HAP-1 (cell line): ENCODE measurements at regions not wholly inside any gene's neighbourhood (a gene's known extent, or its start where the extent isn't known, plus 50 kb on each side); places are given as distances from the start of the nearest gene placed in this dataset.

ENCODE experiments used
- DNase-seq, 2 experiments: peaks; one replicate each; pipeline ENCODE4 v3.0.0-alpha.2; 2016 to 2020; ENCODE audit warnings: low spot score in 2 of 2
- H3K27me3 ChIP-seq: fragments of 250-450 bp; sonication (Bioruptor Pico); 2 replicates; pipeline ENCODE4 v1.5.1; 2020; ENCODE audit warnings: low read depth, mild to moderate bottlenecking, moderate library complexity
- H3K36me3 ChIP-seq: fragments of 250-450 bp; sonication (Bioruptor Pico); replicated peaks from 2 replicates; pipeline ENCODE4 v1.5.1; 2020; ENCODE audit warnings: mild to moderate bottlenecking
- H3K4me1 ChIP-seq: fragments of 250-450 bp; sonication (Bioruptor Pico); 2 replicates; pipeline ENCODE4 v1.5.1; 2020; ENCODE audit warnings: mild to moderate bottlenecking
- H3K4me3 ChIP-seq: fragments of 250-450 bp; sonication (Bioruptor Pico); 2 replicates; pipeline ENCODE4 v1.5.1; 2020; ENCODE audit warnings: mild to moderate bottlenecking, moderate library complexity
- H3K9me3 ChIP-seq: fragments of 250-450 bp; sonication (Bioruptor Pico); 2 replicates; pipeline ENCODE4 v1.5.1; 2020; ENCODE audit warnings: mild to moderate bottlenecking, moderate library complexity
- in situ Hi-C: fragments of 300-500 bp; cut with MboI; formaldehyde crosslinking; loops from 3 replicates; pipeline ENCODE4 v1.14.3; 2020; ENCODE audit warnings: low sequenced_read_pairs, inconsistent platforms, mixed read lengths

- no peaks in the 10 kb centered on the region; the same call in 1 of the 2 replicates for H3K9me3 ChIP-seq
- H3K36me3 ChIP-seq, result peaks cover 4% of the 10 kb centered on the region; the same call in 1 of the 2 replicates
- no peaks in the 10 kb centered on the region for H3K27me3 ChIP-seq
- H3K4me3 ChIP-seq, result no peak overlapping the region
- H3K4me1 ChIP-seq, result peaks cover 6% of the 10 kb centered on the region
- in situ Hi-C loops, result no loop called here
- DNase-seq, result peak in 1 of 2 experiments; percentile 7
These were observed 301.0 kb downstream of the DOCK8 start for GRCh38 chr9:515665-516064.

- no peak overlapping the region for H3K4me3 ChIP-seq
These were observed 303.3 kb downstream of the DOCK8 start for GRCh38 chr9:517993-518392.

GRCh38 chr9:518540-518939, 303.9 kb downstream of the DOCK8 start:
- in situ Hi-C loops, result no loop called here
- no peaks in the 10 kb centered on the region for H3K9me3 ChIP-seq

More at GRCh38 chr9:517993-518392, 303.3 kb downstream of the DOCK8 start:
- in situ Hi-C loops, result no loop called here
- DNase-seq, result no peak
- Histone ChIP-seq H3K4me1 (peaks cover 6% of the 10 kb centered on the region), H3K9me3 (no peaks in the 10 kb centered on the region), H3K36me3 (peaks cover 4% of the 10 kb centered on the region; the same call in 1 of the 2 replicates), H3K27me3 (no peaks in the 10 kb centered on the region)

GRCh38 chr9:519579-519978, 304.9 kb downstream of the DOCK8 start:
- H3K4me1 ChIP-seq, result peaks cover 6% of the 10 kb centered on the region
- no peaks in the 10 kb centered on the region for H3K27me3 ChIP-seq
- in situ Hi-C loops, result no loop called here
- H3K9me3 ChIP-seq, result no peaks in the 10 kb centered on the region
- peaks cover 4% of the 10 kb centered on the region; the same call in 1 of the 2 replicates for H3K36me3 ChIP-seq
- no peak overlapping the region for H3K4me3 ChIP-seq
- peak in 1 of 2 experiments; percentile 16 for DNase-seq

More at GRCh38 chr9:518540-518939, 303.9 kb downstream of the DOCK8 start:
- Histone ChIP-seq H3K27me3 (no peaks in the 10 kb centered on the region), H3K36me3 (peaks cover 4% of the 10 kb centered on the region; the same call in 1 of the 2 replicates), H3K4me1 (peaks cover 6% of the 10 kb centered on the region), H3K4me3 (no peak overlapping the region)
- DNase-seq, result no peak

- H3K9me3 ChIP-seq, result no peaks in the 10 kb centered on the region
- H3K4me3 ChIP-seq, result no peak overlapping the region
- peaks cover 6% of the 10 kb centered on the region for H3K4me1 ChIP-seq
- H3K27me3 ChIP-seq, result no peaks in the 10 kb centered on the region
- peaks cover 4% of the 10 kb centered on the region; the same call in 1 of the 2 replicates for H3K36me3 ChIP-seq
- in situ Hi-C loops, result no loop called here
- DNase-seq, result no peak
These were observed 305.6 kb downstream of the DOCK8 start for GRCh38 chr9:520302-520701.

- no peak for DNase-seq
- H3K4me3 ChIP-seq, result no peak overlapping the region
- no peaks in the 10 kb centered on the region for H3K9me3 ChIP-seq
- H3K27me3 ChIP-seq, result no peaks in the 10 kb centered on the region
- peaks cover 6% of the 10 kb centered on the region for H3K4me1 ChIP-seq
- 0 out of 2 replicates have a peak, but pooled peaks cover 4% of the 10 kb centered on the region for H3K36me3 ChIP-seq
- in situ Hi-C loops, result no loop called here
These were observed 307.5 kb downstream of the DOCK8 start for GRCh38 chr9:522190-522589.

- no peaks in the 10 kb centered on the region for H3K9me3 ChIP-seq
- H3K36me3 ChIP-seq, result 0 out of 2 replicates have a peak, but pooled peaks cover 4% of the 10 kb centered on the region
These were observed 308.0 kb downstream of the DOCK8 start for GRCh38 chr9:522658-523057.

GRCh38 chr9:523444-523843, 308.8 kb downstream of the DOCK8 start:
- no peaks in the 10 kb centered on the region for H3K27me3 ChIP-seq
- in situ Hi-C loops, result no loop called here
- peaks cover 6% of the 10 kb centered on the region for H3K4me1 ChIP-seq
- 0 out of 2 replicates have a peak, but pooled peaks cover 4% of the 10 kb centered on the region for H3K36me3 ChIP-seq
- no peaks in the 10 kb centered on the region for H3K9me3 ChIP-seq
- H3K4me3 ChIP-seq, result no peak overlapping the region
- no peak for DNase-seq

More at GRCh38 chr9:522658-523057, 308.0 kb downstream of the DOCK8 start:
- no peaks in the 10 kb centered on the region for H3K27me3 ChIP-seq
- H3K4me1 ChIP-seq, result peaks cover 6% of the 10 kb centered on the region
- no peak for DNase-seq
- H3K4me3 ChIP-seq, result no peak overlapping the region
- in situ Hi-C loops, result no loop called here

- Histone ChIP-seq H3K27me3 (no peaks in the 10 kb centered on the region), H3K4me3 (no peak overlapping the region), H3K4me1 (peaks cover 6% of the 10 kb centered on the region), H3K9me3 (no peaks in the 10 kb centered on the region), H3K36me3 (0 out of 2 replicates have a peak, but pooled peaks cover 4% of the 10 kb centered on the region)
- in situ Hi-C loops, result no loop called here
- no peak for DNase-seq
These were observed 309.3 kb downstream of the DOCK8 start for GRCh38 chr9:524008-524407.

- no peaks in the 10 kb centered on the region for H3K27me3 ChIP-seq
- H3K36me3 ChIP-seq, result no peaks in the 10 kb centered on the region
- no peak for DNase-seq
- no peak overlapping the region for H3K4me3 ChIP-seq
- in situ Hi-C loops, result no loop called here
- no peaks in the 10 kb centered on the region for H3K9me3 ChIP-seq
- no peaks in the 10 kb centered on the region for H3K4me1 ChIP-seq
These were observed 312.4 kb downstream of the DOCK8 start for GRCh38 chr9:526904-527591.

GRCh38 chr9:529731-530130, 311.8 kb upstream of the DMRT1 start:
- Histone ChIP-seq H3K4me1 (peaks cover 6% of the 10 kb centered on the region; the same call in 1 of the 2 replicates), H3K36me3 (no peaks in the 10 kb centered on the region), H3K4me3 (no peak overlapping the region), H3K27me3 (no peaks in the 10 kb centered on the region), H3K9me3 (no peaks in the 10 kb centered on the region)
- in situ Hi-C loops, result no loop called here
- DNase-seq, result no peak

- Histone ChIP-seq H3K27me3 (no peaks in the 10 kb centered on the region), H3K4me1 (peaks cover 6% of the 10 kb centered on the region; the same call in 1 of the 2 replicates), H3K9me3 (no peaks in the 10 kb centered on the region), H3K36me3 (no peaks in the 10 kb centered on the region), H3K4me3 (no peak overlapping the region)
- DNase-seq, result no peak
- in situ Hi-C loops, result no loop called here
These were observed 310.8 kb upstream of the DMRT1 start for GRCh38 chr9:530681-531080.

GRCh38 chr9:532707-533106, 308.8 kb upstream of the DMRT1 start:
- Histone ChIP-seq H3K4me3 (no peak overlapping the region), H3K36me3 (0 out of 2 replicates have a peak, but pooled peaks cover 3% of the 10 kb centered on the region), H3K27me3 (no peaks in the 10 kb centered on the region), H3K9me3 (no peaks in the 10 kb centered on the region), H3K4me1 (peaks cover 6% of the 10 kb centered on the region; the same call in 1 of the 2 replicates)
- no peak for DNase-seq
- in situ Hi-C loops, result no loop called here

GRCh38 chr9:534886-535285, 306.6 kb upstream of the DMRT1 start:
- in situ Hi-C loops, result no loop called here
- Histone ChIP-seq H3K9me3 (no peaks in the 10 kb centered on the region), H3K4me1 (peaks cover 6% of the 10 kb centered on the region; the same call in 1 of the 2 replicates), H3K4me3 (no peak overlapping the region), H3K27me3 (no peaks in the 10 kb centered on the region), H3K36me3 (peaks cover 11% of the 10 kb centered on the region)
- DNase-seq, result no peak
